ENCODE measurements at regions not wholly inside any gene's neighbourhood (a gene's known extent, or its start where the extent isn't known, plus 50 kb on each side); places are given as distances from the start of the nearest gene placed in this dataset.

DNA sequence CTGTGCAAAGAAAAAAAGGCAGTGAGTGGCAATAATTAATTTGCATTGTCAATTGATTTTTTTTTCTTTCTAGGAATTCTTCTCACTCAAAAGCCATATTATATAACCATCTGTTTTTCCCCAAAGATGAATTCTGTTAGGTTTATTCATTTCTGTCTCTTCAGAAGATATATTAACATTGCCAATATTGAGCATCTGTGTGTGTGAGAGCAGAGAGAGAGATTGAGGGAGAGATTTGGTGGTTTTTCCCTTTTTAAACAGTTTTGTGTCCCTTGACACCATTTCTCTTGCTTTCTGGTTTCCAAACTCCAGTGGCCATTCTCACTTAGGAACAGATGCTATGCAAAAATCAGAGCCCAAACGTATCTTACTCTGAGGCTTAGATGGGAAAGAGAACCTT, 112.5 kb downstream of the LACC1 start:
- FAIRE-seq = no peak
- H2BK12ac ChIP-seq (ENCODE audit: low read depth, low read length) = no peak overlapping the region
- H3K4me3 ChIP-seq (ENCODE audit: extremely low read depth in 1 of 4, insufficient read depth in 2 of 4, low read depth in 3 of 4, low read length in 4 of 4) = no peak overlapping the region
- no peak for DNase-seq (ENCODE audit: low read depth in 1 of 2, low spot score in 2 of 2)
- CTCF ChIA-PET (ENCODE audit: partially characterized antibody) = interaction anchor here (0.7 to 1.0 kb wide), 2 partner anchors 11 to 124 kb away, joined by 4 read pairs; no protein-coding TSS in a partner anchor
- WGBS, 2 experiments (ENCODE audit: extremely low coverage in 1 of 2, insufficient coverage in 1 of 2, insufficient read length in 1 of 2, insufficient replicate concordance in 2 of 2, low coverage in 1 of 2, low lambda C conversion rate in 2 of 2, missing lambda C conversion rate in 1 of 2) = 79% methylated on average over 1 of the region's 1 CpG; no CpG with 5 or more reads in 1 of the 2 experiments
- no peak overlapping the region for H4K8ac ChIP-seq (ENCODE audit: extremely low read depth, insufficient read depth, low read length)
- H3K23me2 ChIP-seq (ENCODE audit: low read depth, low read length) = no peaks in the 10 kb centered on the region
- no peaks in the 10 kb centered on the region for H3K79me1 ChIP-seq (ENCODE audit: low read depth, low read length)
- H4K20me1 ChIP-seq (replicated peaks in 1 of 2; ENCODE audit: control insufficient read depth in 1 of 2, insufficient read depth in 2 of 2, low read length in 2 of 2) = no peaks in the 10 kb centered on the region
- H3K9me3 ChIP-seq (ENCODE audit: insufficient read depth in 2 of 2, low read depth in 1 of 2, low read length in 1 of 2) = peaks cover 0 to 7% of the 10 kb centered on the region in 2 experiments; a peak in 1 of 4 replicates
- no peaks in the 10 kb centered on the region for H3K27me3 ChIP-seq (replicated peaks in 1 of 4; ENCODE audit: control insufficient read depth in 3 of 4, extremely low read depth in 1 of 4, insufficient read depth in 3 of 4, low read length in 3 of 4)
- H3K14ac ChIP-seq (ENCODE audit: insufficient read length) = no peak overlapping the region
- H3K79me2 ChIP-seq (ENCODE audit: control insufficient read depth in 1 of 2, insufficient read depth in 2 of 2, low read length in 2 of 2) = no peaks in the 10 kb centered on the region
- POLR2A ChIA-PET (ENCODE audit: partially characterized antibody) = no interaction called here
- no peak overlapping the region for H3K23ac ChIP-seq (ENCODE audit: insufficient read length)
- no peak overlapping the region for H3K18ac ChIP-seq (ENCODE audit: extremely low read depth, low read length)
- H3K56ac ChIP-seq (replicated peaks; ENCODE audit: insufficient read length, low read depth, low read length) = no peak overlapping the region
- no peaks in the 10 kb centered on the region for H3K36me3 ChIP-seq (ENCODE audit: control insufficient read depth in 2 of 4, insufficient read depth in 4 of 4, low read length in 3 of 4)
- H2BK120ac ChIP-seq (replicated peaks; ENCODE audit: low read depth, low read length) = no peak overlapping the region
- H2BK20ac ChIP-seq (ENCODE audit: low read length) = no peak overlapping the region
- H3K4ac ChIP-seq (replicated peaks; ENCODE audit: insufficient read length, low read depth, low read length) = no peak overlapping the region
- no peak overlapping the region for H2BK5ac ChIP-seq (ENCODE audit: low read depth, low read length)
- no peak overlapping the region for H2AK5ac ChIP-seq (ENCODE audit: low read depth, low read length)
- H3K9ac ChIP-seq (replicated peaks in 1 of 4; ENCODE audit: extremely low read depth in 1 of 4, low read depth in 3 of 4, low read length in 3 of 4) = no peak overlapping the region
- no peak overlapping the region for H2BK15ac ChIP-seq (ENCODE audit: low read length)
- H4K91ac ChIP-seq (replicated peaks; ENCODE audit: insufficient read length, low read length) = no peak overlapping the region
- no peak overlapping the region for H4K5ac ChIP-seq (ENCODE audit: insufficient read length, low read depth, low read length)
- no peak overlapping the region for H3K4me2 ChIP-seq (ENCODE audit: insufficient read depth in 1 of 2, low read depth in 2 of 2, low read length in 2 of 2)
- H3K27ac ChIP-seq (ENCODE audit: low read depth, low read length) = no peak overlapping the region
- peaks cover 3 to 6% (median 5%) of the 10 kb centered on the region in 4 experiments; a peak in 5 of 7 replicates for H3K4me1 ChIP-seq (replicated peaks in 1 of 4; ENCODE audit: control insufficient read depth in 3 of 4, insufficient read depth in 4 of 4, low read length in 3 of 4)
- H2AFZ ChIP-seq (ENCODE audit: low read length) = no peak overlapping the region
- TF ChIP-seq KDM4A (IDR thresholded peaks at IDR 0.05; ENCODE audit: low read depth, low read length, severe bottlenecking) (no peak), JUND (IDR thresholded peaks at IDR 0.05; ENCODE audit: low read length) (no peak), ASH2L (IDR thresholded peaks at IDR 0.05; ENCODE audit: low read length) (no peak), TEAD4 (IDR thresholded peaks at IDR 0.05; ENCODE audit: low read depth, low read length) (no peak), HDAC6 (IDR thresholded peaks at IDR 0.05; ENCODE audit: low read depth, low read length) (no peak), SIN3A (conservative IDR thresholded peaks at IDR 0.05 in 1 of 2, IDR thresholded peaks at IDR 0.05 in 1 of 2; ENCODE audit: low read depth in 1 of 2, low read length in 2 of 2) (no peak), RBBP5 (IDR thresholded peaks at IDR 0.05; ENCODE audit: borderline replicate concordance, low read depth, low read length) (no peak), BCL11A (IDR thresholded peaks at IDR 0.05; ENCODE audit: low read depth in 2 of 2, low read length in 2 of 2) (no peak), SP2 (IDR thresholded peaks at IDR 0.05; ENCODE audit: low read length) (no peak), SP1 (IDR thresholded peaks at IDR 0.05; ENCODE audit: low read depth, low read length) (no peak), CBX8 (IDR thresholded peaks at IDR 0.05; ENCODE audit: borderline replicate concordance, low read depth, low read length) (no peak), HDAC2 (IDR thresholded peaks at IDR 0.05; ENCODE audit: borderline replicate concordance in 1 of 2, low read depth in 2 of 2, low read length in 2 of 2) (no peak)
- TF ChIP-seq, protein P1, sequence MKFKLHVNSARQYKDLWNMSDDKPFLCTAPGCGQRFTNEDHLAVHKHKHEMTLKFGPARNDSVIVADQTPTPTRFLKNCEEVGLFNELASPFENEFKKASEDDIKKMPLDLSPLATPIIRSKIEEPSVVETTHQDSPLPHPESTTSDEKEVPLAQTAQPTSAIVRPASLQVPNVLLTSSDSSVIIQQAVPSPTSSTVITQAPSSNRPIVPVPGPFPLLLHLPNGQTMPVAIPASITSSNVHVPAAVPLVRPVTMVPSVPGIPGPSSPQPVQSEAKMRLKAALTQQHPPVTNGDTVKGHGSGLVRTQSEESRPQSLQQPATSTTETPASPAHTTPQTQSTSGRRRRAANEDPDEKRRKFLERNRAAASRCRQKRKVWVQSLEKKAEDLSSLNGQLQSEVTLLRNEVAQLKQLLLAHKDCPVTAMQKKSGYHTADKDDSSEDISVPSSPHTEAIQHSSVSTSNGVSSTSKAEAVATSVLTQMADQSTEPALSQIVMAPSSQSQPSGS (IDR thresholded peaks at IDR 0.05; ENCODE audit: low read length) = no peak
